Loucy (cell line): ENCODE measurements at regions not wholly inside any gene's neighbourhood (a gene's known extent, or its start where the extent isn't known, plus 50 kb on each side); places are given as distances from the start of the nearest gene placed in this dataset.

Experiments
- H2AFZ ChIP-seq: fragments of 200-600 bp; sonication (generic); 2 replicates; pipeline ENCODE4 v1.6.0; 2016; ENCODE audit warnings: antibody characterized with exemption, mild to moderate bottlenecking, low read length, moderate library complexity
- H3F3A ChIP-seq: fragments of 200-600 bp; 2 replicates; pipeline ENCODE4 v1.6.0; 2016; ENCODE audit warnings: antibody characterized with exemption, low read depth, mild to moderate bottlenecking
- H3K27me3 ChIP-seq: fragments of 200-600 bp; sonication (generic); 2 replicates; pipeline ENCODE4 v1.6.1; 2014; ENCODE audit warnings: low read length, mild to moderate bottlenecking; ENCODE audit not compliant: insufficient read depth, poor library complexity, severe bottlenecking
- H3K36me3 ChIP-seq: fragments of 200-600 bp; sonication (generic); 2 replicates; pipeline ENCODE4 v1.6.1; 2016; ENCODE audit warnings: low read length; ENCODE audit not compliant: insufficient read depth
- H3K4me1 ChIP-seq: fragments of 200-600 bp; sonication (generic); 2 replicates; pipeline ENCODE4 v1.5.1; 2014; ENCODE audit warnings: low read length, mild to moderate bottlenecking; ENCODE audit not compliant: insufficient read depth, poor library complexity, severe bottlenecking
- H3K4me2 ChIP-seq: fragments of 200-600 bp; sonication (generic); 2 replicates; pipeline ENCODE4 v1.6.0; 2014; ENCODE audit warnings: antibody characterized with exemption, low read length, low read depth, mild to moderate bottlenecking; ENCODE audit not compliant: poor library complexity, severe bottlenecking
- H3K4me3 ChIP-seq: fragments of 200-600 bp; sonication (generic); 2 replicates; pipeline ENCODE4 v1.5.1; 2014; ENCODE audit warnings: low read length, mild to moderate bottlenecking, mixed read lengths; ENCODE audit not compliant: poor library complexity, severe bottlenecking
- H3K79me2 ChIP-seq: fragments of 200-600 bp; sonication (generic); 2 replicates; pipeline ENCODE4 v1.6.1; 2014; ENCODE audit warnings: low read length; ENCODE audit not compliant: insufficient read depth
- H3K9ac ChIP-seq: fragments of 200-600 bp; sonication (generic); 2 replicates; pipeline ENCODE4 v1.6.0; 2014; ENCODE audit warnings: mild to moderate bottlenecking, low read depth, low read length, moderate library complexity; ENCODE audit not compliant: poor library complexity, severe bottlenecking
- H3K9me2 ChIP-seq: fragments of 200-600 bp; sonication (generic); replicated peaks from 2 replicates; pipeline ENCODE4 v1.6.1; 2016; ENCODE audit warnings: low read depth, low read length, mixed read lengths
- H3K9me3 ChIP-seq: fragments of 200-600 bp; sonication (generic); 2 replicates; pipeline ENCODE4 v1.6.1; 2014; ENCODE audit warnings: mild to moderate bottlenecking, antibody characterized with exemption, low read length, low read depth; ENCODE audit not compliant: insufficient read depth
- H4K20me1 ChIP-seq: fragments of 200-600 bp; sonication (generic); 2 replicates; pipeline ENCODE4 v1.6.0; 2014; ENCODE audit warnings: antibody characterized with exemption, low read length, mild to moderate bottlenecking; ENCODE audit not compliant: insufficient read depth, poor library complexity, severe bottlenecking
- EZH2phosphoT487 ChIP-seq: fragments of 200-600 bp; IDR thresholded peaks from 2 replicates; pipeline ENCODE4 v1.6.1; 2018; ENCODE audit warnings: antibody characterized with exemption, mild to moderate bottlenecking, moderate library complexity, borderline replicate concordance
- TF ChIP-seq, protein P1 (sequence below): fragments of 200-600 bp; sonication (generic); conservative IDR thresholded peaks from 2 replicates; pipeline ENCODE4 v1.5.1; 2014; ENCODE audit warnings: mild to moderate bottlenecking, antibody characterized with exemption, low read length

DNA sequence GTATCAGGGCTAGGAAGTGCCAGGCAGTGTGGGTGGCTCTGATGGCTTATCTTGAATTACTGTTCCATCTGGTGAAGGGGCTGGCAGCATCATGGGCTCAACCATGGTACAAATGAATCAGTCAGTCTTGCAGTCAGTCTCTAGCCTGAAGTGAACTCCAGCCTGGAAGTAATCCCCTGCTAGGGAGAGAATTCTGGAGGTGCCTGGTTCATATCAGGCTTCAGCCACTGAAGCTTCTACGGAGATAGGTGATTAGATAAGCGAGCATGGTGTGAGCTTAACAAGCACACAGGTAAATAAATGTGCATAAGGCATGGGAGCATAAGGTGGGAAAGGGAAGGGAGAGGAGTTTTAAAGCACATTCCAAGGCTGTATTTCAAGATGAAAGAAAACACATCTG is 541.7 kb downstream of the MBD2 start:
- Histone ChIP-seq H3K9me3 (no peaks in the 10 kb centered on the region), H3K9ac (no peak overlapping the region), H2AFZ (no peak overlapping the region), H4K20me1 (no peaks in the 10 kb centered on the region), H3K4me2 (no peak overlapping the region), H3K36me3 (no peaks in the 10 kb centered on the region), H3F3A (no peaks in the 10 kb centered on the region), H3K27me3 (no peaks in the 10 kb centered on the region), H3K79me2 (no peaks in the 10 kb centered on the region), H3K9me2 (no peaks in the 10 kb centered on the region), H3K4me3 (no peak overlapping the region), H3K4me1 (peaks cover under 1% of the 10 kb centered on the region)
- TF ChIP-seq, protein P1, sequence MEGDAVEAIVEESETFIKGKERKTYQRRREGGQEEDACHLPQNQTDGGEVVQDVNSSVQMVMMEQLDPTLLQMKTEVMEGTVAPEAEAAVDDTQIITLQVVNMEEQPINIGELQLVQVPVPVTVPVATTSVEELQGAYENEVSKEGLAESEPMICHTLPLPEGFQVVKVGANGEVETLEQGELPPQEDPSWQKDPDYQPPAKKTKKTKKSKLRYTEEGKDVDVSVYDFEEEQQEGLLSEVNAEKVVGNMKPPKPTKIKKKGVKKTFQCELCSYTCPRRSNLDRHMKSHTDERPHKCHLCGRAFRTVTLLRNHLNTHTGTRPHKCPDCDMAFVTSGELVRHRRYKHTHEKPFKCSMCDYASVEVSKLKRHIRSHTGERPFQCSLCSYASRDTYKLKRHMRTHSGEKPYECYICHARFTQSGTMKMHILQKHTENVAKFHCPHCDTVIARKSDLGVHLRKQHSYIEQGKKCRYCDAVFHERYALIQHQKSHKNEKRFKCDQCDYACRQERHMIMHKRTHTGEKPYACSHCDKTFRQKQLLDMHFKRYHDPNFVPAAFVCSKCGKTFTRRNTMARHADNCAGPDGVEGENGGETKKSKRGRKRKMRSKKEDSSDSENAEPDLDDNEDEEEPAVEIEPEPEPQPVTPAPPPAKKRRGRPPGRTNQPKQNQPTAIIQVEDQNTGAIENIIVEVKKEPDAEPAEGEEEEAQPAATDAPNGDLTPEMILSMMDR = no peak
- no peak for TF ChIP-seq EZH2phosphoT487

- Histone ChIP-seq H3K9me2 (no peaks in the 10 kb centered on the region), H3K4me1 (no peaks in the 10 kb centered on the region), H3K79me2 (no peaks in the 10 kb centered on the region), H3K9me3 (no peaks in the 10 kb centered on the region), H3K27me3 (no peaks in the 10 kb centered on the region), H3K4me2 (no peak overlapping the region), H3F3A (no peaks in the 10 kb centered on the region), H2AFZ (no peak overlapping the region), H3K4me3 (no peak overlapping the region), H3K36me3 (no peaks in the 10 kb centered on the region), H3K9ac (no peak overlapping the region), H4K20me1 (no peaks in the 10 kb centered on the region)
- TF ChIP-seq EZH2phosphoT487 = no peak
- TF ChIP-seq, protein P1 = no peak
Observed at GRCh38 chr18:53677480-53677879, 547.0 kb downstream of the MBD2 start.

DNA sequence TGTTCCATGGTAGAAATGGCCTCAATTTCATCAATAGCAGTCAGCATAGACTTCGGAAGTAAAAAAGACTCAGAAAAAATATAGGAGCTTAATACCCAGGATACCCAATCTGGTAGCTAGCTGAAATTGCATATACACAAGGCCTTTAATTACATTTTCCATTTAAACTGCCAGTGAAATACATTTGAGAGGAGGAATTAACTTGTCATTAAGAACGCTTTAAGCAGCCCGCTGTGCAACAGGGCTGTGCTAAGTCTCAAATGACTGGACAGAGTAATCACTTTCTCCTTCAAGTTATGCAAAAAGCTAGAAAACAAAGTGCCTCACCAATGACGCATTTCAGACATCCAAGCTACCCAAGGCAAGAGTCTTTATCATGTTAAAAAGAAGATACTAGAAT is 558.8 kb downstream of the MBD2 start:
- Histone ChIP-seq H3K9me2 (no peaks in the 10 kb centered on the region), H3K36me3 (no peaks in the 10 kb centered on the region), H4K20me1 (no peaks in the 10 kb centered on the region), H3K9me3 (0 out of 2 replicates have a peak, but pooled peaks cover 3% of the 10 kb centered on the region), H3K4me2 (no peak overlapping the region), H3K4me1 (no peaks in the 10 kb centered on the region), H3K4me3 (no peak overlapping the region), H3K27me3 (no peaks in the 10 kb centered on the region), H2AFZ (no peak overlapping the region), H3K9ac (no peak overlapping the region), H3K79me2 (no peaks in the 10 kb centered on the region), H3F3A (no peaks in the 10 kb centered on the region)
- no peak for TF ChIP-seq EZH2phosphoT487
- TF ChIP-seq, protein P1 = no peak
